Lung (tissue), 11 donors: ENCODE measurements at regions not wholly inside any gene's neighbourhood (a gene's known extent, or its start where the extent isn't known, plus 50 kb on each side); places are given as distances from the start of the nearest gene placed in this dataset.

Experiments
- ATAC-seq: fragments of 200-7000 bp; cut with Tn5 transposase; one replicate; pipeline ENCODE4 v1.9.1; 2020; ENCODE audit warnings: moderate number of reproducible peaks; ENCODE audit not compliant: insufficient read depth, low FRiP score
- DNase-seq, 3 donors: peaks; one replicate each; pipeline ENCODE4 v3.0.0-alpha.2; 2013 to 2017
- H3K27ac ChIP-seq, 2 donors: one replicate each; pipeline ENCODE4 v1.5.1; 2013; ENCODE audit warnings: mild to moderate bottlenecking in 2 of 2, moderate library complexity in 2 of 2, control low read depth in 1 of 2, inconsistent platforms in 1 of 2, low read depth in 1 of 2, low read length in 1 of 2
- H3K27me3 ChIP-seq, 3 donors: one replicate each; pipeline ENCODE4 v1.5.1; 2013; ENCODE audit warnings: low read length in 2 of 3; ENCODE audit not compliant: control insufficient read depth in 3 of 3, insufficient read depth in 3 of 3
- H3K36me3 ChIP-seq, 4 donors: one replicate each; pipeline ENCODE4 v1.5.1; 2013; ENCODE audit warnings: low read length in 4 of 4, mild to moderate bottlenecking in 1 of 4, moderate library complexity in 1 of 4; ENCODE audit not compliant: control insufficient read depth in 4 of 4, insufficient read depth in 4 of 4
- H3K4me1 ChIP-seq, 5 donors: one replicate each; pipeline ENCODE4 v1.5.1; 2013; ENCODE audit warnings: low read length in 5 of 5, mild to moderate bottlenecking in 2 of 5, moderate library complexity in 1 of 5; ENCODE audit not compliant: control insufficient read depth in 5 of 5, insufficient read depth in 5 of 5
- H3K4me3 ChIP-seq: one replicate; pipeline ENCODE4 v1.5.1; 2013; ENCODE audit warnings: mild to moderate bottlenecking, control low read depth, moderate library complexity
- H3K9ac ChIP-seq, 2 donors: one replicate each; pipeline ENCODE4 v1.5.1; 2013; ENCODE audit warnings: low read length in 2 of 2, control low read depth in 1 of 2; ENCODE audit not compliant: insufficient read depth in 1 of 2
- H3K9me3 ChIP-seq, 4 donors: one replicate each; pipeline ENCODE4 v1.5.1; 2013; ENCODE audit warnings: low read length in 3 of 4, mild to moderate bottlenecking in 1 of 4, moderate library complexity in 1 of 4; ENCODE audit not compliant: control insufficient read depth in 4 of 4, insufficient read depth in 3 of 4
- whole genome bisulfite sequencing, 2 donors: extraction: QIAGEN DNeasy Blood & Tissue Kit; methylation state at CpG; one replicate each; pipeline ENCODE4 v1.1.7; 2013; 5-methylcytosine and 5-hydroxymethylcytosine counted together
- TF ChIP-seq, protein P1 (sequence below): IDR thresholded peaks from 2 replicates; pipeline ENCODE4 v1.5.1; 2012; ENCODE audit warnings: mild to moderate bottlenecking; ENCODE audit errors: control extremely low read depth, extremely low read depth
- donor health status: control.
- donor health status: control.
- donor health status: Bipolar disorder and iron deficiency.
- donor health status: healthy.
- donor health status: DM: yes; HTN: yes; CAD: no.

GRCh38 chr17:12402963-12403622, 262.6 kb upstream of the MYOCD start:
- Histone ChIP-seq H3K9ac (no peak overlapping the region), H3K36me3 (no peaks in the 10 kb centered on the region), H3K9me3 (peaks cover 0 to 2% (median 0%) of the 10 kb centered on the region in 4 donors), H3K27ac (no peak overlapping the region), H3K27me3 (peaks cover 0 to 4% (median 0%) of the 10 kb centered on the region in 3 donors), H3K4me1 (peaks cover 0 to 13% (median 0%) of the 10 kb centered on the region in 5 donors), H3K4me3 (no peak overlapping the region)
- ATAC-seq (no peak), DNase-seq (no peak)
- TF ChIP-seq, protein P1, sequence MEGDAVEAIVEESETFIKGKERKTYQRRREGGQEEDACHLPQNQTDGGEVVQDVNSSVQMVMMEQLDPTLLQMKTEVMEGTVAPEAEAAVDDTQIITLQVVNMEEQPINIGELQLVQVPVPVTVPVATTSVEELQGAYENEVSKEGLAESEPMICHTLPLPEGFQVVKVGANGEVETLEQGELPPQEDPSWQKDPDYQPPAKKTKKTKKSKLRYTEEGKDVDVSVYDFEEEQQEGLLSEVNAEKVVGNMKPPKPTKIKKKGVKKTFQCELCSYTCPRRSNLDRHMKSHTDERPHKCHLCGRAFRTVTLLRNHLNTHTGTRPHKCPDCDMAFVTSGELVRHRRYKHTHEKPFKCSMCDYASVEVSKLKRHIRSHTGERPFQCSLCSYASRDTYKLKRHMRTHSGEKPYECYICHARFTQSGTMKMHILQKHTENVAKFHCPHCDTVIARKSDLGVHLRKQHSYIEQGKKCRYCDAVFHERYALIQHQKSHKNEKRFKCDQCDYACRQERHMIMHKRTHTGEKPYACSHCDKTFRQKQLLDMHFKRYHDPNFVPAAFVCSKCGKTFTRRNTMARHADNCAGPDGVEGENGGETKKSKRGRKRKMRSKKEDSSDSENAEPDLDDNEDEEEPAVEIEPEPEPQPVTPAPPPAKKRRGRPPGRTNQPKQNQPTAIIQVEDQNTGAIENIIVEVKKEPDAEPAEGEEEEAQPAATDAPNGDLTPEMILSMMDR = no peak
- WGBS, 2 donors = 80 to 83% methylated on average over 5 of the region's 5 CpGs

DNA sequence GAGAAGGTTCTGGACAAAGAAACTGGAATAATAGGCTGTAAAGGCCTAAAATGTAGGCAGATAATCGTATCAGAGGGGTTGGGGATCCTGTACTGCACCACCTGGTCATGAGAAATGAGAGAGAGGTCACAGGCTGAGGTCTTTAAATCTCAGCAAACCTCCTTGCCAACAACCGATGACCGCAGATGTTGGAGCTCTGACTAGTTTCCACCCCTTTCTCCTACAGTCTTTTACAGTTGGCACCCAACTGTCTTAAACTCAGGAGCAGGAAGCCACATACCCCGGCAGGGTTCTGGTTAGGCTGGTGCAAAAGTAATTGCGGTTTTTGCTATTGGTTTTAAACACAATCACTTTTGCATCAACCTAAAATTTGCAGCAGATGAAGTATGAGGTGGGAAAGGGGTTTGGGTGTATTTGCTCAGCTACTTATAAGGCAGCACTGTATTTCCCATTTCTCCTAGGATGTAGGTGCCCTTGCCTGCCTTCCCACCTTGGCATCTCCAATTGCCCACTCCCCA, 261.8 kb upstream of the MYOCD start:
- WGBS, 2 donors = 73 to 76% methylated on average over 5 of the region's 5 CpGs
- no peaks in the 10 kb centered on the region for H3K36me3 ChIP-seq
- no peak for DNase-seq
- no peak overlapping the region for H3K9ac ChIP-seq
- TF ChIP-seq, protein P1 = no peak
- ATAC-seq = no peak
- no peak overlapping the region for H3K4me3 ChIP-seq
- peaks cover 0 to 2% (median 0%) of the 10 kb centered on the region in 4 donors for H3K9me3 ChIP-seq
- peaks cover 0 to 4% (median 0%) of the 10 kb centered on the region in 3 donors for H3K27me3 ChIP-seq
- H3K4me1 ChIP-seq = peaks cover 0 to 6% (median 0%) of the 10 kb centered on the region in 5 donors
- H3K27ac ChIP-seq = no peak overlapping the region

DNA sequence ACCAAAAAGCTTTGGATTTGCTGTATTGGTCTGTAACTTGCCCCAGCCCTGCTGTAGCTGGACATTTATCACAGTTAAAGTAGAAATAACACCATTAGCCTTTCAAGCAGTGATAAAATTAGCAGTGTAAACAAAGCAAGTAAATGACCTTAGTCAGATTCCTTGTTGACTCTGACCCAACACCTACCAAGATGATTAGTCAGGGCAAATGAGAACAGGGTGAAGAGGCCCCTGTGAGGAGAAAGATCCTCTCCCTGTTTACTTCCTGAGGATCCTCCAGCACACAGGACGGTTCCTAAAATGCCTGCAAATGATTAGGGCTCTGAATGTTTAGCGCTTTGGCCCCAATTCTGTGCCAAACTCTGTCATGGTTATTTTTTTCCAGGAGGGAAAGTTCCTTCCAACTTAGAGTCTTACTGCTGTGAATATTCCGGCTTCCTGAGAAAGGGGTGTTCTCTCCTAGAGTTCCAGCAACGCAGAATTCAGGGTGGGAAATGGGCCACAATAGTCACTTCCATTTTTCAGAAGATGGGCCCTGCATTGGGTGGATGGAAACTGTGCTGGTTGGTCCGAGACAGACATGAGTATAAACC, 259.0 kb upstream of the MYOCD start:
- WGBS, 2 donors = 58 to 64% methylated on average over 5 of the region's 5 CpGs
- Histone ChIP-seq H3K27me3 (peaks cover 0 to 4% (median 0%) of the 10 kb centered on the region in 3 donors), H3K4me3 (no peak overlapping the region), H3K4me1 (peaks cover 0 to 6% (median 0%) of the 10 kb centered on the region in 5 donors), H3K9ac (no peak overlapping the region), H3K9me3 (no peaks in the 10 kb centered on the region), H3K36me3 (no peaks in the 10 kb centered on the region), H3K27ac (no peak overlapping the region)
- TF ChIP-seq, protein P1 = no peak
- DNase-seq = no peak
- ATAC-seq = no peak
